NCI-H2227 (cell line): ENCODE measurements at regions not wholly inside any gene's neighbourhood (a gene's known extent, or its start where the extent isn't known, plus 50 kb on each side); places are given as distances from the start of the nearest gene placed in this dataset.
"Not testable (repeated sequence)": the region's sequence is repeated elsewhere in the genome, so short reads cannot be mapped to it uniquely, and the experiment has no call there.

Experiments
- DNase-seq: peaks from one replicate; lab custom pipeline; 2025; ENCODE audit not compliant: unreplicated experiment; lab: John Stamatoyannopoulos, UW

GRCh38 chr7:13274205-13274604, 586.8 kb downstream of the ARL4A start:
- not testable (repeated sequence) for DNase-seq

DNA sequence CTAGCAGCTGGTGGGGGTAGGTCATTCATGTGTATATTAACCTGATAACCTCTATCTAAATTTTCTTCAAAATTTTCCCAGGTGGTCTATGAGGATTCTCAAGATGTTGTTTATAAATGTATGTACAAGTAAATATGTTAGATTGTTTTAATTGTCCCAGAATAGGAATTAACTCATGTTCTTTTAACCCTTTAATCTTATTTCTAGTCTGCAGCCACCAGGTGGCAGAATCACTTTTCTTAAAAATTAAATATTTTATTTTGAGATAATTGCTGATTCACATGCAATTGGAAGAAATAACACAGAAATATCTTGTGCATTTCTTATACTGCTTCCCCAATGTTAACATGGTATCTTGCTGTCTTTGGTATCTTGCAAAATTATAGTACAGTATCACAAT, 589.5 kb downstream of the ARL4A start:
- DNase-seq = no peak

GRCh38 chr7:13278020-13278419, 590.6 kb downstream of the ARL4A start:
- no peak for DNase-seq

DNA sequence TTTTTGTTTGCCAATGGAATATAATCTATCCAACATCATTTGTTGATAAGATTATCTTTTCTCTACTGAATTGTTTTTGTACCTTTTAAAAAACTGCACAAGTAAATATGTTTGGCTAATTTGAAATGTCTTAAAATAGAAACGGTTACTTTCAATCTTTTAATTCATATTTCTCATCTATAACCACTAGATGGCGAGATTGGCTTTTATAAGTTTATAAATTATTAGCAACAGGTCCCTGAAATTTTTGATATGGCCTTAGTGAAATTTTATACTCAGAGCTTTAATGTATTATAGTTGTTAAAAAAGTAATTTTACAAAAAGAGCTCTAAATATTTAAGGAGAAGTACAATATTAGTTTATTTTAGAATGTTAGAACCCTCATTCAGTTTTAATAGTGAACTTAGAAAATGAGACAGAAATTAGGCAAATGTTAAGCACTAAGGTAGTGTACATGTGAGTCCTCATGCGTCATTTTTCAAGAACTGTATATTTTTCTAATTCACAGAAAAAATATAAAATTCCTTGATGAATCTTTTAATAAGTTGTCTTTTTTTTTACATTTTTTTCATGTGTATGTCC, 592.5 kb downstream of the ARL4A start:
- peak; percentile 65 for DNase-seq

GRCh38 chr7:13282377-13282980, 595.0 kb downstream of the ARL4A start:
- peak; percentile 22 for DNase-seq

- DNase-seq = no peak
These were observed 599.5 kb downstream of the ARL4A start for GRCh38 chr7:13286916-13287315.

DNA sequence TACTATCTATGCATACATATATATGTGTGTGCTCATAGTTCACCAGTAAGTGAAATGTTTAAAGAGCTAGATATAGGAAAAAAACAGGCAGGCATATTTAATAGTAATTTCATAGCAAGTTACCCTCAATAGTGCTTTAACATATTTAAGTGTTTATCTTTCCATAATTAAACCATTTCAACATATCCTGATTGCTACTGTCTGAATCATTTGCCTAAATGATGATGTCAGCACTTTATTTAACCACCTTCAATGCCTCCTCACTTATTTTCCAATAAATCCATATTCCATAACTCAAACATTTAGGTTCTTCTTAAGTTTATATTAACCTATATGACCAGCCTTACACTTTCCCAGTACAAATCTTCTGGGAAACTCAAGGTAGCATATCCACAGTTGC, 601.1 kb downstream of the ARL4A start:
- DNase-seq = no peak

GRCh38 chr7:13290975-13291374, 603.5 kb downstream of the ARL4A start:
- no peak for DNase-seq

GRCh38 chr7:13293264-13294002, 606.0 kb downstream of the ARL4A start:
- no peak for DNase-seq

DNA sequence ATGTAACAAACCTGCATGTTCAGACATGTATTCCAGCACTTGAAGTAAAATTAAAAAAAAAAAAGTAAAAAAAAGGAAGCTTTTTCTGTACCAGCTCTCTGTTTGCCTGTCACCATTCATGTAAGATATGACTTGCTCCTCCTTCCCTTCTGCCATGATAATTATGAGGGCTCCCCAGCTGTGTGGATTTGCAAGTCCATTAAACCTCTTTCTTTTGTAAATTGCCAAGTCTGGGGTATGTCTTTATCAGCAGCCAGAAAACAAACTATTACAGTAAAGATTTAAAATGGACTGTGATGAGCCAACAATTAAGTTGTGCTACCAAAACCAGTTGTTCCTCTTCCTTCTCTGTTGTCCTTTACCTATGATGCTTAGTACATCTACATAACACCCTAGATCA, 619.6 kb downstream of the ARL4A start:
- DNase-seq = no peak

DNA sequence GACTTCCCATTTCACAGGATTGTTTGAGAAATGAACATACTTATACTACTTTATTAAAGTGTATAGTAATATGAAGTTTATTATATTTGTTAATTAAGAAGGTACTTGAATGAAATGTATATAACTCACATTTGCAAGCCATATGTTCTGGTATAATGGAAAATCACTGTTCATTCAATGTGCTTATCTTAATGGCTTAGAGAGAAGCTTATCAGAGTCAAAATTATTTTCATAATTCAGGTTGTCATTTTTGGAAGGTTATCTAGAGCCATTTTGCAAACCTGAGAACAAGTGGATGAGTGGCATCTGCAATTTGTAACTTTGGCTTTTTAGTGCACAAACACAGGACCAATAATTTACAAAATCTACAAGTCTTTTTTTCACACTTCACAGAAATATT, 621.0 kb downstream of the ARL4A start:
- DNase-seq = no peak

- DNase-seq = no peak
These were observed 622.1 kb downstream of the ARL4A start for GRCh38 chr7:13309535-13309934.

- DNase-seq = peak; percentile 1
These were observed 624.9 kb downstream of the ARL4A start for GRCh38 chr7:13312307-13312706.

GRCh38 chr7:13320333-13320732, 632.9 kb downstream of the ARL4A start:
- DNase-seq = no peak

- no peak for DNase-seq
These were observed 633.9 kb downstream of the ARL4A start for GRCh38 chr7:13321316-13321715.

GRCh38 chr7:13322126-13322525, 634.7 kb downstream of the ARL4A start:
- no peak for DNase-seq

- DNase-seq = no peak
These were observed 640.2 kb downstream of the ARL4A start for GRCh38 chr7:13327669-13328068.

- DNase-seq = no peak
These were observed 645.9 kb downstream of the ARL4A start for GRCh38 chr7:13333371-13333770.

DNA sequence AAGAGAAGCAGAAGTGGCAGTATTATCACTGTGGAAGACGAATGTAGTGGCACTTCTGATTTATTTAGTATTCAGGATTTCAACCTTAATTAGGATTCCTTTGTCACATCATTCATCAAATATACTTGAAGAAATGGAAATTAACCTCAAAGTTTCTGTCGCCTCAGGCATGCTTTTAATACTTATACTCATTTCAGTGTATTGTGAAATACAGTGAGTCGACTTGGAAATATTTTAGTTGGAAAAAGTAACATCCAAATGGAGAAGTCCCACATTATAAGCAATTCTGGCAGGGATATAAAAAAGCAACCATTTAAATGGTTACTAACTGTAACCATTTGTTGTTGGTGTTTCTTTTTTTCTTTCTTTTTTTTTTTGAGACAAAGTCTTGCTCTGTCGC, 648.8 kb downstream of the ARL4A start:
- no peak for DNase-seq

GRCh38 chr7:13352677-13353076, 636.8 kb downstream of the ETV1 start:
- DNase-seq = no peak

DNA sequence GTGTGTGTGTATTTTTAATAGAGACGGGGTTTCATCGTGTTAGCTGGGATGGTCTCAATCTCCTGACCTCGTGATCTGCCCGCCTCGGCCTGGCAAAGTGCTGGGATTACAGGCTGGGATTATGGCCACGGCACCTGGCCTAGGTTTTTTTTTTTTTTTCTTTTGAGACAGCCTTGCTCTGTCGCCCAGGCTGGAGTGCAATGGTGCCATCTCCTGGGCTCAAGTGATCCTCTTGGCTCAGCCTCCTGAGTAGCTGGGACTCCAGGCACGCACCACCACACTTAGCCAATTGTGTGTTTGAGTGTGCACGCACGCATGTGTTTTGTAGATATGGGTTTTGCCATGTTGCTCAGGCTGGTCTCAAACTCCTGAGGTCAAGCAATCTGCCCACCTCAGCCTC, 629.8 kb downstream of the ETV1 start:
- no peak for DNase-seq

- no peak for DNase-seq
These were observed 602.7 kb downstream of the ETV1 start for GRCh38 chr7:13386741-13387140.

- DNase-seq = no peak
These were observed 581.6 kb downstream of the ETV1 start for GRCh38 chr7:13407911-13408310.
